Cardiac muscle cell (in vitro differentiated cells and primary cell): ENCODE measurements at regions not wholly inside any gene's neighbourhood (a gene's known extent, or its start where the extent isn't known, plus 50 kb on each side); places are given as distances from the start of the nearest gene placed in this dataset.

Experiments used
- DNase-seq, 2 donors: peaks; one replicate each; pipeline versions ENCODE4 v3.0.0 to v3.0.0-alpha.2; 2010 to 2017; ENCODE audit warnings: low read depth in 1 of 2, low spot score in 1 of 2
- H3K27ac ChIP-seq: fragments of 200-600 bp; sonication (generic); 2 replicates; pipeline ENCODE4 v1.5.1; 2016
- H3K27me3 ChIP-seq: fragments of 200-600 bp; sonication (generic); 2 replicates; pipeline ENCODE4 v1.6.0; 2016; ENCODE audit warnings: control low read depth
- H3K36me3 ChIP-seq: fragments of 200-600 bp; sonication (generic); 2 replicates; pipeline ENCODE4 v1.5.1; 2016; ENCODE audit warnings: control low read depth
- H3K4me1 ChIP-seq: fragments of 200-600 bp; sonication (generic); 2 replicates; pipeline ENCODE4 v1.8.1; 2017; ENCODE audit warnings: low read depth, mild to moderate bottlenecking, mixed run types
- H3K4me3 ChIP-seq: fragments of 200-600 bp; sonication (generic); 2 replicates; pipeline ENCODE4 v1.5.1; 2016; ENCODE audit warnings: mild to moderate bottlenecking
- H3K9me3 ChIP-seq: fragments of 200-600 bp; sonication (generic); 2 replicates; pipeline ENCODE4 v1.5.1; 2017; ENCODE audit warnings: low read depth, mild to moderate bottlenecking, control low read depth
- TF ChIP-seq, protein P1 (sequence below): IDR thresholded peaks from 2 replicates; pipeline ENCODE4 v1.5.1; 2012; ENCODE audit warnings: low read depth, mild to moderate bottlenecking, low read length

DNA sequence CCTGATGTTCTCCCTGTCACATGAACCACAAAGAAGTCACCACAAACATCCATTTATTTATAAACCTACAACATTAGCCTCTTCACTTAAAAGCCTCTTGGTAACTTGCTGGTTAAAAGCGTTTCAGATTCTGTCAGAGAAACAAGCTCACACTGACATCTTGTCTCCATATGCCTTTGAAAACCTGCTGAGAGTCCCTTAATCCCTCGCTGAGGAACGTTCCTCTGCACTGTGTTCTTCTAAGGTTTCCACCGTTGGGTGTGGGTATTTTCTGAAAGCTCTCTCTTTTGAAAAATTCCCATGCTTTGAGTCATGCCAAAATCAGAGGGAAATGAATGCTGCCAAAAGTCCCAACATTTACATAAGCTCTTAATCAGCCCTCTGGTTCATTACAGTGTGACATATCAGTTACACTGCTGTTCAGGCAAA lies 149.8 kb downstream of the CCDC34 start:
- no peak overlapping the region for H3K4me3 ChIP-seq
- TF ChIP-seq, protein P1, sequence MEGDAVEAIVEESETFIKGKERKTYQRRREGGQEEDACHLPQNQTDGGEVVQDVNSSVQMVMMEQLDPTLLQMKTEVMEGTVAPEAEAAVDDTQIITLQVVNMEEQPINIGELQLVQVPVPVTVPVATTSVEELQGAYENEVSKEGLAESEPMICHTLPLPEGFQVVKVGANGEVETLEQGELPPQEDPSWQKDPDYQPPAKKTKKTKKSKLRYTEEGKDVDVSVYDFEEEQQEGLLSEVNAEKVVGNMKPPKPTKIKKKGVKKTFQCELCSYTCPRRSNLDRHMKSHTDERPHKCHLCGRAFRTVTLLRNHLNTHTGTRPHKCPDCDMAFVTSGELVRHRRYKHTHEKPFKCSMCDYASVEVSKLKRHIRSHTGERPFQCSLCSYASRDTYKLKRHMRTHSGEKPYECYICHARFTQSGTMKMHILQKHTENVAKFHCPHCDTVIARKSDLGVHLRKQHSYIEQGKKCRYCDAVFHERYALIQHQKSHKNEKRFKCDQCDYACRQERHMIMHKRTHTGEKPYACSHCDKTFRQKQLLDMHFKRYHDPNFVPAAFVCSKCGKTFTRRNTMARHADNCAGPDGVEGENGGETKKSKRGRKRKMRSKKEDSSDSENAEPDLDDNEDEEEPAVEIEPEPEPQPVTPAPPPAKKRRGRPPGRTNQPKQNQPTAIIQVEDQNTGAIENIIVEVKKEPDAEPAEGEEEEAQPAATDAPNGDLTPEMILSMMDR: no peak
- DNase-seq: peak; percentile 46 to 86
- H3K27ac ChIP-seq: peak overlapping the region; percentile 77
- no peaks in the 10 kb centered on the region for H3K9me3 ChIP-seq
- no peaks in the 10 kb centered on the region for H3K27me3 ChIP-seq
- H3K36me3 ChIP-seq: no peaks in the 10 kb centered on the region
- H3K4me1 ChIP-seq: peaks cover 45% of the 10 kb centered on the region

DNA sequence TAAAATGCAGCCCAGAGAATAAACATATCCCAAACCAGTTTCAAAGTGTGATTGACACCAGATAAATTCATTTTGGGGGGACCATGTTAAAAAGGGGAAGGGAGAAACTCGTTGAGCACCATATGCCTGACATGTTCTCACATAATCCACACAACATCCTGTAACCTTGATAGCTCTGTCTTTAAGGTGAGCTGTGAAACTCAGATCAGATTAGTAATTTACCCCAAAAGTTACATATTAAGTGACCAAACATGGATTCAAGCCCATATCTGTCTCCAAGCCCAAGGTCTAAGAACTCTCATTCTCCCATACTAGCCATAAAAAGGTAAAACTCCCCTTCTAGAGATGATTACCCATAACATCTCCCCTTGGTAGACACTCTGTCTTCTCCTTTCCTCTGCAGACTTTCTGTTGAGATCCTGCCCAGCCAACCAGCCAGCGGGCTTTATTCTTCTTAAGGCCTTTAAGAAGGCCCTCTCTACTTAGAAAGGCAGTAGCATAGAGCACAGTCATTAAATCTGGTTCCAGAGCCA lies 150.7 kb downstream of the CCDC34 start:
- no peaks in the 10 kb centered on the region for H3K36me3 ChIP-seq
- no peaks in the 10 kb centered on the region for H3K27me3 ChIP-seq
- no peak for DNase-seq
- TF ChIP-seq, protein P1: no peak
- H3K4me3 ChIP-seq: no peak overlapping the region
- H3K9me3 ChIP-seq: no peaks in the 10 kb centered on the region
- H3K27ac ChIP-seq: no peak overlapping the region
- peaks cover 44% of the 10 kb centered on the region for H3K4me1 ChIP-seq

DNA sequence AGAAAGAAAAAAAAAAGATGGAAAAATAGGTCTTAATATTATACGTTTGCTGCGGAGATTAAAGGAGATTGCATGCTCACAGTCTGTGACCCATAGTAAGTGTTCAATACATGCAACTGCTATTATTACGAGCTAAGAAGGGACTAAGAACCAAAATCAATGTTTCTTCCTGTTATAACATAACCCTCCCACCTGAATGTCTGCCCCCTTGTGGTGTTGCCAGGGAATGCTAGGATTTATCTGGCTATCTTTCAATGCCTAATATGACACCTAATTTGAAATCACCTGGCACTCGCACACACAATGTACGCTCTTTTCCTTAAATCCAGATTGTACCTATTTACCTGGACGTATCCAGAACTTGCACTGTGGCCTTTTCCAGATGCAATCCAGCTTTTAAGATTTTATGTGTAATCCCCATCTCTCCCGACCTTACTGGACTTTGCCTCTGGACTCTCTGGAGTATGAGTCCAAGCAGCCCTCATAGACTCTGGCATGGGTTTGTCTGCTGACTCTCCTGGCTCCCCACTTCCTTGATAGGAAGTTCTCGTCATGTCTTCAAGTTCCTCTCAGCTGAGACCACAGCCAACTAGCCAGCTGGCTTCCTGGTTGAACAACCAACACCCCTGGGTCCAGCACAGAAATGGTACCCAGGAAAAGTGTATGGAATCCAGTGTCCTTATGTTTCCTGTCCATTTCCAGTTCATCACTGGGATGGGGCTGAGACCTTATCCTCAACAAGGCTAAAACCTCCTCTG lies 151.5 kb downstream of the CCDC34 start:
- Histone ChIP-seq H3K36me3 (no peaks in the 10 kb centered on the region), H3K27me3 (no peaks in the 10 kb centered on the region), H3K4me3 (no peak overlapping the region), H3K27ac (no peak overlapping the region), H3K9me3 (no peaks in the 10 kb centered on the region), H3K4me1 (peaks cover 37% of the 10 kb centered on the region)
- no peak for DNase-seq
- TF ChIP-seq, protein P1: peak; percentile 50

DNA sequence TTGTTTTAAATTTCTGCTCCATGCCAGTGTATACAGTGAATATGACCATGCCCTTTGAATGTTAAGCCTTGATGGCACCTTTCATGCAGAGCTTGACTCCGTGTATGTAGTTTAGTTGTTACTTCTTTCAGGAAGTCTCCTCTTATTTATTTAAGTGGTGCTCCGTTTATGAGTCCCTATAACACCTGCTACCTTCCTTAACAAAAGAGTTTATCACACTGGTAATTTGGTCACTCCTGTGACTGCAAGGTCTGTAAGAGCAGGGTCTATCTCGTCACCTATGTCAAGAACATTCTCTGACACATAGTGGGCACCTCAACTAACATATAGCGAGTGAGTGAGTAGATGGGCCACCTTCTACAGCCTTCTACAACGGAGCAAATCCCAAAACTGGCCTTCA lies 152.5 kb downstream of the CCDC34 start:
- H3K27me3 ChIP-seq: no peaks in the 10 kb centered on the region
- no peak for DNase-seq
- no peaks in the 10 kb centered on the region for H3K9me3 ChIP-seq
- peaks cover 33% of the 10 kb centered on the region for H3K4me1 ChIP-seq
- H3K27ac ChIP-seq: no peak overlapping the region
- no peak overlapping the region for H3K4me3 ChIP-seq
- H3K36me3 ChIP-seq: no peaks in the 10 kb centered on the region
- TF ChIP-seq, protein P1: no peak

DNA sequence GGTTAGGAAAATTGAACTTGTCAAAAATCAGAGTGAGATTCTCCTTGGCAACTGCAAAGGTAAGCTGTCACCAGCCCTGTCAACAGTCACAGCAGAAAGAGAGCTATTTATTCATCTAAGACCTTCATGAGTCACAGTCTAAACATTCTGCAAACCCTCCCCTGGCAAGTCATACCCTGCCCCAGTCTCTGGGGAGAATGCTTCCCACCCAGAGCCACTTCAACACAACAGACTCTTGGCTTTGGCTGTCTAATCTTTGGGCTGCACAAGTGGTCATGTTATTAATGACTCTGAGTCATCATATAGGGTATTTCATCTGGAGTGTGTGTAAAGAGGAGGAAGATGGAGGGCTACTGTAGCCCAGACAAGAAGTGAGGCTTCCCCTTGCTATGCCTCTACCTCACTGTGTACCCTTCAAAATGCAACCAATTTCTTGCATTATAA lies 153.4 kb downstream of the CCDC34 start:
- Histone ChIP-seq H3K4me1 (peaks cover 30% of the 10 kb centered on the region), H3K27me3 (no peaks in the 10 kb centered on the region), H3K27ac (peak overlapping the region; percentile 37), H3K9me3 (no peaks in the 10 kb centered on the region), H3K4me3 (no peak overlapping the region), H3K36me3 (no peaks in the 10 kb centered on the region)
- TF ChIP-seq, protein P1: no peak
- DNase-seq: peak; percentile 55 to 87
